ENCODE measurements at regions not wholly inside any gene's neighbourhood (a gene's known extent, or its start where the extent isn't known, plus 50 kb on each side); places are given as distances from the start of the nearest gene placed in this dataset.
"Not testable (repeated sequence)": the region's sequence is repeated elsewhere in the genome, so short reads cannot be mapped to it uniquely, and the experiment has no call there.

DNA sequence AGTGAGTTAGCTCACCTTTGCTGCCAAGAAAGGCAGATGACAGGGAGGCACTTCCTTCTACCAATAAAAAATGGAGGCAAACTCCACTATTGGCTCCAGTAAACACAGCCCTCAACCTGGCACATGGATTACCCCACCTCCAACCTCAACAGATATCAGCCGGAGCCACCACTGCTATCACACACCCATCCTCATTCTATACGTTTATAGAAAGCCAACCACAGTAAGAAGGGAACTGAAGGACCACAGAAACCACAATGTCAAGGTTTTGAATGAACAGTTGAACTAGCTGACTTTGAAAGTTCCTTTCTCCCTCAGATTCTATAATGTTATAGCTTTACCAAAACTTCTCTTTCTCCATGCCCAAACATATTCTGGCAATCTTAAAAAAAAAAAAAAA lies 526.2 kb downstream of the UQCRFS1 start:
- no peak overlapping the region for H3K4me3 ChIP-seq (ENCODE audit: insufficient read depth, low read length)
- no peak overlapping the region for H2AFZ ChIP-seq (ENCODE audit: low read length)
- no peak for DNase-seq (ENCODE audit: insufficient read length, low spot score, missing footprints)
- no peak overlapping the region for H3K27ac ChIP-seq (ENCODE audit: low read depth, low read length)
- TF ChIP-seq, protein P1, sequence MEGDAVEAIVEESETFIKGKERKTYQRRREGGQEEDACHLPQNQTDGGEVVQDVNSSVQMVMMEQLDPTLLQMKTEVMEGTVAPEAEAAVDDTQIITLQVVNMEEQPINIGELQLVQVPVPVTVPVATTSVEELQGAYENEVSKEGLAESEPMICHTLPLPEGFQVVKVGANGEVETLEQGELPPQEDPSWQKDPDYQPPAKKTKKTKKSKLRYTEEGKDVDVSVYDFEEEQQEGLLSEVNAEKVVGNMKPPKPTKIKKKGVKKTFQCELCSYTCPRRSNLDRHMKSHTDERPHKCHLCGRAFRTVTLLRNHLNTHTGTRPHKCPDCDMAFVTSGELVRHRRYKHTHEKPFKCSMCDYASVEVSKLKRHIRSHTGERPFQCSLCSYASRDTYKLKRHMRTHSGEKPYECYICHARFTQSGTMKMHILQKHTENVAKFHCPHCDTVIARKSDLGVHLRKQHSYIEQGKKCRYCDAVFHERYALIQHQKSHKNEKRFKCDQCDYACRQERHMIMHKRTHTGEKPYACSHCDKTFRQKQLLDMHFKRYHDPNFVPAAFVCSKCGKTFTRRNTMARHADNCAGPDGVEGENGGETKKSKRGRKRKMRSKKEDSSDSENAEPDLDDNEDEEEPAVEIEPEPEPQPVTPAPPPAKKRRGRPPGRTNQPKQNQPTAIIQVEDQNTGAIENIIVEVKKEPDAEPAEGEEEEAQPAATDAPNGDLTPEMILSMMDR (IDR thresholded peaks at IDR 0.05; ENCODE audit: extremely low read depth, low read depth, low read length): no peak
- H3K27me3 ChIP-seq (ENCODE audit: insufficient read depth, low read length): no peaks in the 10 kb centered on the region
- no peaks in the 10 kb centered on the region for H3K4me1 ChIP-seq (ENCODE audit: insufficient read depth, low read length)
- H3K4me2 ChIP-seq (ENCODE audit: insufficient read depth, low read length): no peak overlapping the region
- H3K36me3 ChIP-seq (ENCODE audit: insufficient read depth, low read length): no peaks in the 10 kb centered on the region
- peaks cover 2% of the 10 kb centered on the region for H3K9me3 ChIP-seq (ENCODE audit: low read depth, low read length)
- H3K79me2 ChIP-seq (ENCODE audit: insufficient read depth, low read length): no peaks in the 10 kb centered on the region
- H4K20me1 ChIP-seq (ENCODE audit: insufficient read depth, low read length): no peaks in the 10 kb centered on the region

DNA sequence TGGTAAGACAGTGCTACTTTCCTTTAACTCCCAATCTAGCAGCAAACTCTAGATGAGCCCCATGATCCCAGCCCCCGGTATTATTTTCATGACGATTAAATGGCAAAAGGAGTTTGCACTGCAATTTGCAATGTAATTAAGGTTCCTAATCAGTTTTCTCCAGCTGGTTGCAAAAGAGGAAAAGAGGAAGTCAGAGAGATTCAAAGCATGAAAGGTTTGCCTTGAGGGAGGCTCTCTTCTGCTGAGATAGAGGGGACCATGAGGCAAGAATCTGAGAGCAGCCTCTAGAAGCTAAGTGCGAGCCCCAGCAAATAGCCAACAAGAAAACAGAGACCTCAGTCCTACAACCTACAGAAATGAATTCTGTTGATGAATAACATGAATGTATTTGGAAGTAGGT lies 527.1 kb downstream of the UQCRFS1 start:
- H3K27ac ChIP-seq (ENCODE audit: low read depth, low read length): no peak overlapping the region
- no peak overlapping the region for H3K4me3 ChIP-seq (ENCODE audit: insufficient read depth, low read length)
- no peak for DNase-seq (ENCODE audit: insufficient read length, low spot score, missing footprints)
- peaks cover 2% of the 10 kb centered on the region for H3K9me3 ChIP-seq (ENCODE audit: low read depth, low read length)
- no peaks in the 10 kb centered on the region for H3K4me1 ChIP-seq (ENCODE audit: insufficient read depth, low read length)
- no peaks in the 10 kb centered on the region for H4K20me1 ChIP-seq (ENCODE audit: insufficient read depth, low read length)
- H3K36me3 ChIP-seq (ENCODE audit: insufficient read depth, low read length): no peaks in the 10 kb centered on the region
- no peaks in the 10 kb centered on the region for H3K79me2 ChIP-seq (ENCODE audit: insufficient read depth, low read length)
- H3K27me3 ChIP-seq (ENCODE audit: insufficient read depth, low read length): no peaks in the 10 kb centered on the region
- TF ChIP-seq, protein P1 (IDR thresholded peaks at IDR 0.05; ENCODE audit: extremely low read depth, low read depth, low read length): no peak
- H3K4me2 ChIP-seq (ENCODE audit: insufficient read depth, low read length): no peak overlapping the region
- H2AFZ ChIP-seq (ENCODE audit: low read length): no peak overlapping the region

DNA sequence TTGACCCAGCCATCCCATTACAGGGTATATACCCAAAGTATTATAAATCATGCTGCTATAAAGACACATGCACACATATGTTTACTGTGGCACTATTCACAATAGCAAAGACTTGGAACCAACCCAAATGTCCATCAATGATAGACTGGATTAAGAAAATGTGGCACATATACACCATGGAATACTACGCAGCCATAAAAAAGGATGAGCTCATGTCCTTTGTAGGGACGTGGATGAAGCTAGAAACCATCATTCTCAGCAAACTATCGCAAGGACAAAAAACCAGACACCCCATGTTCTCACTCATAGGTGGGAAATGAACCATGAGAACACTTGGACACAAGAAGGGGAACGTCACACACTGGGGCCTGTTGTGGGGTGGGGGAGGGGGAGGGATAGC lies 527.9 kb downstream of the UQCRFS1 start:
- H3K4me3 ChIP-seq (ENCODE audit: insufficient read depth, low read length); H3K79me2 ChIP-seq (ENCODE audit: insufficient read depth, low read length); H3K4me2 ChIP-seq (ENCODE audit: insufficient read depth, low read length); DNase-seq (ENCODE audit: insufficient read length, low spot score, missing footprints); H3K27me3 ChIP-seq (ENCODE audit: insufficient read depth, low read length); H2AFZ ChIP-seq (ENCODE audit: low read length); H3K36me3 ChIP-seq (ENCODE audit: insufficient read depth, low read length); H3K9me3 ChIP-seq (ENCODE audit: low read depth, low read length); H3K4me1 ChIP-seq (ENCODE audit: insufficient read depth, low read length); H3K27ac ChIP-seq (ENCODE audit: low read depth, low read length); H4K20me1 ChIP-seq (ENCODE audit: insufficient read depth, low read length): not testable (repeated sequence)

DNA sequence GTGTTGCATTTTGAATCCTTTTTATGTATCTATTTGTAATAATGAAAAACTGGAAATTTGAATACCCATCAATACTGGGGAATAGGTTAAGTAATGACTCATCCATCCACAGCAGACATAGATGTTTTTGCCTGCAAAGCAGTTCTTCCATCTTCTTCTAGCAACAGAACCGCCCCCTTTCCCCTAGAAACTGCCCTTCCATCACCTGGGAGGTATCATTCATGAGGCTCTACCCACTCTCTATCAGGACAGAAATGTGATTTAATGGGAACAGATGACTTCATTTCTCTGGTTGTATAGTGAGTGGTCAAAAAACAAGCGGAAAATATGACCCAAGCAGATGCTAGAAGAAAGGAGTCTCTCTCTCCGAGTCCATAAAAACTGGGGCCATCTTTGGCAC lies 532.8 kb downstream of the UQCRFS1 start:
- H3K27me3 ChIP-seq (ENCODE audit: insufficient read depth, low read length): no peaks in the 10 kb centered on the region
- no peaks in the 10 kb centered on the region for H3K79me2 ChIP-seq (ENCODE audit: insufficient read depth, low read length)
- TF ChIP-seq, protein P1 (IDR thresholded peaks at IDR 0.05; ENCODE audit: extremely low read depth, low read depth, low read length): no peak
- no peak overlapping the region for H2AFZ ChIP-seq (ENCODE audit: low read length)
- H3K9me3 ChIP-seq (ENCODE audit: low read depth, low read length): no peaks in the 10 kb centered on the region
- no peaks in the 10 kb centered on the region for H4K20me1 ChIP-seq (ENCODE audit: insufficient read depth, low read length)
- no peak overlapping the region for H3K4me3 ChIP-seq (ENCODE audit: insufficient read depth, low read length)
- no peaks in the 10 kb centered on the region for H3K36me3 ChIP-seq (ENCODE audit: insufficient read depth, low read length)
- H3K4me1 ChIP-seq (ENCODE audit: insufficient read depth, low read length): no peaks in the 10 kb centered on the region
- no peak for DNase-seq (ENCODE audit: insufficient read length, low spot score, missing footprints)
- no peak overlapping the region for H3K27ac ChIP-seq (ENCODE audit: low read depth, low read length)
- H3K4me2 ChIP-seq (ENCODE audit: insufficient read depth, low read length): no peak overlapping the region

DNA sequence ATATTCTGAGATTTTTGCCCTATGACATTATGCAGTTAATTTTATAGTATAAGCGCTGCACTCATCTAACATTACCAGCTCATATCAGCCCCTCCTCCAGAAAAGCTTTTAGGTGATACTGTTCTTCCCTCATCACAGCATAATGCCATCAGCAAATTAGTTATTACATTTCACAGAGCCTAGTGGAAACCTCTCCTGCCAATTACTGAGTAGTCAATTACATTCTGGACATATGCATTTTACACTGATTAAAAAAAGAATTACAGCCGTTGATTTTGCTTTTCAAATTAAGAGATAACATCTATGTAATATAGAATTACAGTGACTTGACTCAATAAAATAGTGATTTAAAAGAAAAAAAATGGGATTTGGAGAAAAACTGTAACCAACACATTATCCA lies 542.1 kb downstream of the UQCRFS1 start:
- Histone ChIP-seq H4K20me1 (ENCODE audit: insufficient read depth, low read length) (no peaks in the 10 kb centered on the region), H3K4me2 (ENCODE audit: insufficient read depth, low read length) (no peak overlapping the region), H3K27ac (ENCODE audit: low read depth, low read length) (no peak overlapping the region), H3K36me3 (ENCODE audit: insufficient read depth, low read length) (no peaks in the 10 kb centered on the region), H3K4me3 (ENCODE audit: insufficient read depth, low read length) (no peak overlapping the region), H2AFZ (ENCODE audit: low read length) (no peak overlapping the region), H3K79me2 (ENCODE audit: insufficient read depth, low read length) (no peaks in the 10 kb centered on the region), H3K9me3 (ENCODE audit: low read depth, low read length) (no peaks in the 10 kb centered on the region), H3K4me1 (ENCODE audit: insufficient read depth, low read length) (no peaks in the 10 kb centered on the region), H3K27me3 (ENCODE audit: insufficient read depth, low read length) (no peaks in the 10 kb centered on the region)
- TF ChIP-seq, protein P1 (IDR thresholded peaks at IDR 0.05; ENCODE audit: extremely low read depth, low read depth, low read length): no peak
- no peak for DNase-seq (ENCODE audit: insufficient read length, low spot score, missing footprints)

All from osteoblast (primary cell).